Glutamatergic neuron (in vitro differentiated cells): ENCODE measurements at regions not wholly inside any gene's neighbourhood (a gene's known extent, or its start where the extent isn't known, plus 50 kb on each side); places are given as distances from the start of the nearest gene placed in this dataset.

ENCODE experiments used
- DNase-seq: peaks from one replicate; pipeline ENCODE4 v3.0.0; 2022
- H3K27ac Mint-ChIP-seq: one replicate; pipeline ENCODE4 v1.8.0; 2020; ENCODE audit warnings: mild to moderate bottlenecking, mixed read lengths, inconsistent platforms; ENCODE audit not compliant: unreplicated experiment
- H3K27me3 Mint-ChIP-seq: one replicate; pipeline ENCODE4 v1.8.0; 2020; ENCODE audit warnings: mild to moderate bottlenecking, moderate library complexity, mixed read lengths, inconsistent platforms; ENCODE audit not compliant: unreplicated experiment
- H3K36me3 Mint-ChIP-seq: one replicate; pipeline ENCODE4 v1.8.0; 2020; ENCODE audit warnings: mild to moderate bottlenecking, mixed read lengths, inconsistent platforms; ENCODE audit not compliant: unreplicated experiment
- H3K4me1 Mint-ChIP-seq: one replicate; pipeline ENCODE4 v1.8.0; 2020; ENCODE audit warnings: mild to moderate bottlenecking, low read depth, mixed read lengths, inconsistent platforms; ENCODE audit not compliant: unreplicated experiment
- H3K4me3 Mint-ChIP-seq: one replicate; pipeline ENCODE4 v1.8.0; 2020; ENCODE audit warnings: mild to moderate bottlenecking, mixed read lengths, inconsistent platforms; ENCODE audit not compliant: unreplicated experiment
- H3K9me3 Mint-ChIP-seq: one replicate; pipeline ENCODE4 v1.8.0; 2020; ENCODE audit warnings: mild to moderate bottlenecking, moderate library complexity, mixed read lengths, inconsistent platforms; ENCODE audit not compliant: unreplicated experiment
- TF ChIP-seq, protein P1 (sequence below): fragments of 200-600 bp; sonication (generic); IDR thresholded peaks from one replicate; pipeline ENCODE4 v1.5.0; 2021; ENCODE audit not compliant: partially characterized antibody, unreplicated experiment

DNA sequence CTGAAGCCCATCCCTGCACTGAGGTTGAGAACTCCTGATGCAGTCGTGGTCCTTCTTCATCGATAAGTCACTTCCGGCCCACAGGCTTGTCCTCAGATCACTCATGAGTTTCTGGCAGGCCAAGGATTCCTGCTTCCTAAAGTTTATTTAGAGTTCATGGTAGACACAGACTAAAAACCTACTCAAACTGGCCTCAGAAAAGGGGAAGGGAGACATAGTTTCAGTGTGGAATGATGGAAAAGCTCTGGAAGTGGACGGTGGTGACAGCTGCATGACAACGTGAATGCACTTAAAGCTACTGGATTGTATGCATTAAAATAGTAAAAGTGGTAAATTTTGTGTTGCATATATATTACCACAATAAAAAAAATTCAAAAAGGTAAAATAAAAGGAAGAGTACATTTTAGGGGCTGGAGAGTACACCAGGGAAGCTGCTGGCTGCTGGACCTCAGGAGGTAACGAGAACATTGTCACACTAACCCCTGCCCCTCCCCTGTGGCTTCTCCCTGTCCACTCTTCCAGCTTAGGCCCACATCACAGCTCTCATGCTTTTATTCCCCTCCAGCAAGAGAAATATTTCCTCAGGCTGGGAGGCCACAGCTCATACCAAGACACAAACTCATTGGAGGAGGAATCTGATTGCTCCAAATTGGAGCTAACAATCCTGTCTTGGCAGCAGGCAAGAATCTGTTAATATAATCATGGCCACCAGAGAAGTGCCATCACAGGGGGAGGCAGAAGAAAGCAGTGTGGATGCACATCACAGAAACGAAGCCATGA is 741.0 kb downstream of the UQCRFS1 start:
- DNase-seq, result no peak
- no peak overlapping the region for H3K4me3 Mint-ChIP-seq
- H3K27ac Mint-ChIP-seq, result no peak overlapping the region
- no peaks in the 10 kb centered on the region for H3K9me3 Mint-ChIP-seq
- no peaks in the 10 kb centered on the region for H3K27me3 Mint-ChIP-seq
- peaks cover 3% of the 10 kb centered on the region for H3K4me1 Mint-ChIP-seq
- TF ChIP-seq, protein P1, sequence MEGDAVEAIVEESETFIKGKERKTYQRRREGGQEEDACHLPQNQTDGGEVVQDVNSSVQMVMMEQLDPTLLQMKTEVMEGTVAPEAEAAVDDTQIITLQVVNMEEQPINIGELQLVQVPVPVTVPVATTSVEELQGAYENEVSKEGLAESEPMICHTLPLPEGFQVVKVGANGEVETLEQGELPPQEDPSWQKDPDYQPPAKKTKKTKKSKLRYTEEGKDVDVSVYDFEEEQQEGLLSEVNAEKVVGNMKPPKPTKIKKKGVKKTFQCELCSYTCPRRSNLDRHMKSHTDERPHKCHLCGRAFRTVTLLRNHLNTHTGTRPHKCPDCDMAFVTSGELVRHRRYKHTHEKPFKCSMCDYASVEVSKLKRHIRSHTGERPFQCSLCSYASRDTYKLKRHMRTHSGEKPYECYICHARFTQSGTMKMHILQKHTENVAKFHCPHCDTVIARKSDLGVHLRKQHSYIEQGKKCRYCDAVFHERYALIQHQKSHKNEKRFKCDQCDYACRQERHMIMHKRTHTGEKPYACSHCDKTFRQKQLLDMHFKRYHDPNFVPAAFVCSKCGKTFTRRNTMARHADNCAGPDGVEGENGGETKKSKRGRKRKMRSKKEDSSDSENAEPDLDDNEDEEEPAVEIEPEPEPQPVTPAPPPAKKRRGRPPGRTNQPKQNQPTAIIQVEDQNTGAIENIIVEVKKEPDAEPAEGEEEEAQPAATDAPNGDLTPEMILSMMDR, result no peak
- no peaks in the 10 kb centered on the region for H3K36me3 Mint-ChIP-seq

- Mint-ChIP-seq H3K9me3 (peaks cover 2% of the 10 kb centered on the region), H3K36me3 (no peaks in the 10 kb centered on the region), H3K4me1 (peaks cover 3% of the 10 kb centered on the region), H3K27ac (no peak overlapping the region), H3K27me3 (peaks cover 3% of the 10 kb centered on the region), H3K4me3 (no peak overlapping the region)
- TF ChIP-seq, protein P1, result no peak
- DNase-seq, result no peak
These were observed 743.4 kb downstream of the UQCRFS1 start for GRCh38 chr19:28469544-28469943.

DNA sequence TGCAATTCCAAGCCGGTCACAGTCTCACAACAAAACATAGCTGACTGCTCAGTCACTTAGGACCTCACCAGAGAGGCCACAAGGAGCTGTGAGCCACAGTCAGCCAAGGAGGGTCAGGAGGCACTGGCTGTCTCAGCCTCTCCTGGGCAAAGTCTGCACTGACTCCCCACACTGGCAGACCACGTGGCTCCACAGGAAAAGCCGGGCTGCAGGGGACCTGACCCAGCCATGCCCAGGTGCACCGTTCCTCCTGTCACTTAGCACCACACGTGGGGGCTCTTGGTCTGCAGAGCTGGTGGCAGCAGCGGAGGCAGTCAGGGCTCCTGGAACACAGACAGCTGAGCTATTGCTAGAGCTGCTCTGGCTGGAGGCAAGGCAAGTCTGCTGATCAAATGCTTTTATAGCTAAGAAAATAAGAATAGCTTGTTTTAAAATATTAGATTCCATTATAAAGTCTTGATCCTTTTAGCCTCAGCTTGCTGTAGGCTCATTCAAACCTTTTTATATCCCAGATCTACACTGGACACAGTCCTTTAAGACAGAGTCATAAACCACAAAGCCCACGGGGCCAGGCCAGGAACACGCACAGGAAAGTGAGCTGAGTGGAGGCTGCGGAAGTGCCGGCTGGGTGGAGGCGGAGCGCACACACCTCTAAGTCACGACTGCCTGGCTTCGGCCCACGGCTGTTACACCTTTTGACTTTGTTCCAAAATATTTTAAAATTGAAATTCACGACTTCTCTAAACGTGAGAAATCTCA is 744.1 kb downstream of the UQCRFS1 start:
- no peak overlapping the region for H3K4me3 Mint-ChIP-seq

DNA sequence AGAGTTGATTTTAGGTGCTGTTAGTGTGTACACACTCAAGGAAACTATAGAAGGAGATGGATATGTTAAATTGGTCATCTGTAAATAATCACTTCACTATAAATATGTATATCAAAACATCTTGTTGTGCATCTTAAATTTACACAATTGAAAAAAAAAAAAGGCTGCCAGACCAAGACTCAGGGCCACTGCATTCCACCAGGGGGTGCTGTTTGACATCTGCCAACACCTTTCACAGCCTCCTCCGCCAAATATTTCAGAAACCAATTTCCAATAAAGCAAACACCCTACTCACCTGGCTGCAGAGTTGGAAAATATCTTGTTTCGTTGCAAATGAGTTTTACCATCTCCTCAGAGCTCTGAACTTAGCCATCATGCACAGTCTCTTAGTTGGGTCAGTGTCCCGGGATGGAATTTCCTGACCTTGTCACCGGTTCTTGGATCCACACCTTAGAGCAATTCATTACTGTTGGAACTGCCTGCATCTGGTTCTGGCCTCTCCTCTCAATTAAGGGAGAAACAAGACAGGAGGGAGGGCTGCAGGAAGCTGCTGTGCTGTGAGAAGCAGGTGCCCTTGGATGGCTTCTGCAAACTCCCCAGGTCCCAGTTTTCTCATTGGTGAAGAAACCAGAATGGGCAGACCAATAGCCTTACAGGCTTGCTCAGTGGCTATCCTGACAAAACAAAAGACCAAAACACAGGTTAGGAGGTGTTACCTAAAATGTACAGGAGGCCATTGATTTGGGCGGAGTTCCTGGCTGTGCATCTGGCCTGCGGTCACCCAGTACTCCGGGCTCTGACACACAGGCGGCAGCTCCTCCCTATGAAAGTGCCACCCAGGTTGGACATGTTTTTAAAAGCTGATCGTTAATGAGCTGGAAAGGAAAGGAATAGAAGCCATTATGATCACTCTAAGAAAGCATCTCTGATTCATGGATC is 746.6 kb downstream of the UQCRFS1 start:
- H3K4me3 Mint-ChIP-seq, result no peak overlapping the region
- peak; percentile 78 for DNase-seq
- no peaks in the 10 kb centered on the region for H3K36me3 Mint-ChIP-seq
- H3K4me1 Mint-ChIP-seq, result peaks cover 2% of the 10 kb centered on the region
- no peak overlapping the region for H3K27ac Mint-ChIP-seq
- peaks cover 5% of the 10 kb centered on the region for H3K27me3 Mint-ChIP-seq
- TF ChIP-seq, protein P1, result peak; percentile 94
- H3K9me3 Mint-ChIP-seq, result peaks cover 2% of the 10 kb centered on the region

More for the DNA sequence above, 744.1 kb downstream of the UQCRFS1 start:
- H3K4me1 Mint-ChIP-seq, result peaks cover 3% of the 10 kb centered on the region
- peaks cover 2% of the 10 kb centered on the region for H3K9me3 Mint-ChIP-seq
- H3K27me3 Mint-ChIP-seq, result peaks cover 3% of the 10 kb centered on the region
- H3K36me3 Mint-ChIP-seq, result no peaks in the 10 kb centered on the region
- peak overlapping the region; percentile 28 for H3K27ac Mint-ChIP-seq
- TF ChIP-seq, protein P1, result no peak
- DNase-seq, result peak; percentile 34
